Tibial artery (tissue), 4 donors: ENCODE measurements at regions not wholly inside any gene's neighbourhood (a gene's known extent, or its start where the extent isn't known, plus 50 kb on each side); places are given as distances from the start of the nearest gene placed in this dataset.

Source experiments
- DNase-seq, 2 donors: peaks; one replicate each; pipeline ENCODE4 v3.0.0-alpha.2; 2019
- H3K27ac ChIP-seq, 2 donors: fragments of 200-600 bp; sonication (generic) in 1 of 2; 1 replicate in 1 of 2; 2 replicates in 1 of 2; pipeline ENCODE4 v1.5.1; 2018 to 2019; ENCODE audit warnings: mild to moderate bottlenecking in 1 of 2
- H3K27me3 ChIP-seq, 2 donors: fragments of 200-600 bp; sonication (generic) in 1 of 2; one replicate each; pipeline versions ENCODE4 v1.5.1 to v1.6.0; 2016 to 2019
- H3K36me3 ChIP-seq, 3 donors: fragments of 200-600 bp; sonication (generic) in 2 of 3; one replicate each; pipeline ENCODE4 v1.5.1; 2016 to 2019; ENCODE audit warnings: mild to moderate bottlenecking in 2 of 3
- H3K4me1 ChIP-seq, 4 donors: fragments of 200-600 bp; sonication (generic) in 2 of 4; 1 replicate in 3 of 4; 2 replicates in 1 of 4; pipeline ENCODE4 v1.5.1; 2016 to 2019
- H3K4me3 ChIP-seq, 2 donors: fragments of 200-600 bp; sonication (generic) in 1 of 2; 1 replicate in 1 of 2; 2 replicates in 1 of 2; pipeline ENCODE4 v1.5.1; 2018 to 2019; ENCODE audit warnings: mild to moderate bottlenecking in 2 of 2
- H3K9me3 ChIP-seq, 3 donors: fragments of 200-600 bp; sonication (generic) in 1 of 3; one replicate each; pipeline ENCODE4 v1.5.1; 2016 to 2019
- intact Hi-C: fragments of 100-400 bp; cut with DNase I; formaldehyde crosslinking; loops from one replicate; pipeline ENCODE4 v1.15.0; 2023; ENCODE audit warnings: low total_unique reads
- TF ChIP-seq, protein P1 (sequence below), 2 experiments: fragments of 200-600 bp in 1 of 2; fragments of 450-650 bp in 1 of 2; IDR thresholded peaks; one replicate each; pipeline ENCODE4 v1.5.1; 2017 to 2019; ENCODE audit warnings: antibody characterized with exemption in 2 of 2, mild to moderate bottlenecking in 1 of 2, moderate library complexity in 1 of 2

DNA sequence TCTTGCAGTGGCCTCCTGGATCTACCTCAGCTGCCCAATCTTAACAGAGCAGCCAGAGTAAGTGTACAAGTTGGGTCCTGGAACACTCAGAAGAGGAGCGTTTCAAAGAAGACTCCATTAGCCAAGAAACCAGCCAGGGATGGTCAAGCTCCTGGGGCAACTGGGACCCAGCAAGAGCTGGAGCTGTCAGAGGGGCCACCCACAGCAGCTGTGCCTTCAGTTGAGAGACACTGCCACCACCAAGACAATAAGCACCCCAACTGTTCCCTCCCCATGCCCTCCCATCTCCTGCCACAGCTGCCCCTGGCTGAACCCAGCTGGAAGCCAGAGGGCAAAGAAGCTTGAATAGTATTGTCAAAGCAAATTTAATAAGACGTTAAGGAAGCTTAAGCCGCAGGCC, 110.6 kb upstream of the TLE3 start:
- Histone ChIP-seq H3K27ac (no peak overlapping the region), H3K36me3 (no peaks in the 10 kb centered on the region), H3K9me3 (no peaks in the 10 kb centered on the region), H3K4me3 (no peak overlapping the region), H3K4me1 (no peaks in the 10 kb centered on the region), H3K27me3 (no peaks in the 10 kb centered on the region)
- intact Hi-C loops: no loop called here
- TF ChIP-seq, protein P1, sequence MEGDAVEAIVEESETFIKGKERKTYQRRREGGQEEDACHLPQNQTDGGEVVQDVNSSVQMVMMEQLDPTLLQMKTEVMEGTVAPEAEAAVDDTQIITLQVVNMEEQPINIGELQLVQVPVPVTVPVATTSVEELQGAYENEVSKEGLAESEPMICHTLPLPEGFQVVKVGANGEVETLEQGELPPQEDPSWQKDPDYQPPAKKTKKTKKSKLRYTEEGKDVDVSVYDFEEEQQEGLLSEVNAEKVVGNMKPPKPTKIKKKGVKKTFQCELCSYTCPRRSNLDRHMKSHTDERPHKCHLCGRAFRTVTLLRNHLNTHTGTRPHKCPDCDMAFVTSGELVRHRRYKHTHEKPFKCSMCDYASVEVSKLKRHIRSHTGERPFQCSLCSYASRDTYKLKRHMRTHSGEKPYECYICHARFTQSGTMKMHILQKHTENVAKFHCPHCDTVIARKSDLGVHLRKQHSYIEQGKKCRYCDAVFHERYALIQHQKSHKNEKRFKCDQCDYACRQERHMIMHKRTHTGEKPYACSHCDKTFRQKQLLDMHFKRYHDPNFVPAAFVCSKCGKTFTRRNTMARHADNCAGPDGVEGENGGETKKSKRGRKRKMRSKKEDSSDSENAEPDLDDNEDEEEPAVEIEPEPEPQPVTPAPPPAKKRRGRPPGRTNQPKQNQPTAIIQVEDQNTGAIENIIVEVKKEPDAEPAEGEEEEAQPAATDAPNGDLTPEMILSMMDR (IDR thresholded peaks at IDR 0.05): no peak
- DNase-seq: no peak

DNA sequence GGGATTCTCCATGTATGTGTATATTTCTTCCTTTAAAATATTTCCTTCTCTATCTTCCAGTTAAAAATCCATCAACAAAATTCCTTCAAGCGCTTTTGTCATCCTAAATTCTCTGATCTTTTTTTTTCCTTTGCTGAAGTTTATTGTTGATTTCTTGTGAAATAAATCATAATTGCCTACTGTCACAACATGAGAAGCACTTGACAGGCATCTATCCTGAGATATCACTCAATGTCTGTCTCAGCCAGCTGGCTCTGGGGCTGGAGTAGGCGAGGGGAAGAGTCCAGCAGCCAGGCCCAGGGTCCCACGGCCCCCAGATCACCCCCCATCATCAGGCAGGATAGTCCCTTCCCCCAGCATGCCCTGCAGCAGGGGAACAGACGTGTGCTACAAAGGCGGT, 109.0 kb upstream of the TLE3 start:
- H3K4me3 ChIP-seq: no peak overlapping the region
- H3K4me1 ChIP-seq: no peaks in the 10 kb centered on the region
- TF ChIP-seq, protein P1 (IDR thresholded peaks at IDR 0.05): no peak
- H3K9me3 ChIP-seq: no peaks in the 10 kb centered on the region
- intact Hi-C loops: no loop called here
- H3K36me3 ChIP-seq: no peaks in the 10 kb centered on the region
- no peaks in the 10 kb centered on the region for H3K27me3 ChIP-seq
- no peak overlapping the region for H3K27ac ChIP-seq
- DNase-seq: no peak

DNA sequence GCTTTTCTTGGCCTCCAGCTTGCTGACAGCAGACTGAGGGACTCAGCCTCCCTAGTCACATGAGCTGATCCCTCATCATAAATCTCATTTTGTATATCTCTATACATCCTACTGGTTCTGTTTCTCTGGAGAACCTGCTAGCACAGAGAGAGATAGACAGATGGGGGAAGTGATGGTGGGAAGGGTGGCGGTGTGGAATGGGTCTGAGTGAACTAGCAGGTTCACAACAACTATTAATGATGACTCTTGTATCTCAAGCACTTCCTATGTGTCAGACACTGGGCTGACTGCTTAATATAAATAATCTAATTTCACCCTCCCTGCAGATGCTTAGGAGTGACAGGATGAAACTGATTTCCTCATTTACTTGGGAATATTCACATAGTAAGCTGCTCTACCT, 106.9 kb upstream of the TLE3 start:
- H3K27me3 ChIP-seq: no peaks in the 10 kb centered on the region
- H3K4me1 ChIP-seq: no peaks in the 10 kb centered on the region
- no peak for DNase-seq
- no peaks in the 10 kb centered on the region for H3K9me3 ChIP-seq
- no peaks in the 10 kb centered on the region for H3K36me3 ChIP-seq
- TF ChIP-seq, protein P1 (IDR thresholded peaks at IDR 0.05): no peak
- H3K4me3 ChIP-seq: no peak overlapping the region
- intact Hi-C loops: no loop called here
- H3K27ac ChIP-seq: no peak overlapping the region

DNA sequence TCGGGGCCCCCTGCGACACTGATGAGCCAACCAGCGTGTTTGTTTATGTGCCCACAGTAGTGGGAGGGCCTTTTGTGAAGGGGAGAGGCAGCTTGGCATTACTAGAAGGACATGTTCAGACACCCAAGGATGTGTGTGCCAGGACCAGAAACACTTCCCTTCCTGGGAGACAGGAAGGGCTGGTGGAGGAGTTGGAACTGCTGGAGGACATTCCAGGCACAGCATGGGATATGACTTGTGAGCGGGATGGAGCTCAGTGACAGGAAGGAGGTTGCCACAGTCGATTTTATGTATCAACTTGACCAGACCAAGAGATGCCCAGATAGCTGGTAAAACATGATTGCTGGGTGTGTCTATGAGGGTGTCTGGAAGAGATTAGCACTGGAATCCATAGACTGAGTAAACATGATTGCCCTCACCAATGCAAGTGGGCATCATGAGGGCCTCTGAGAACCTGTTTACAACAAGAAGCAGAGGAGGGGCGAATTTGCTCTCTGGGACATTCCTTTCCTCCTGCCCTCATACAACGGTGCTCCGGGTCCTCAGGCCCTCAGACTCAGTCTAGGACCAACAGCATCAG, 106.4 kb upstream of the TLE3 start:
- intact Hi-C loops: no loop called here
- Histone ChIP-seq H3K4me1 (no peaks in the 10 kb centered on the region), H3K27me3 (no peaks in the 10 kb centered on the region), H3K36me3 (no peaks in the 10 kb centered on the region), H3K4me3 (no peak overlapping the region), H3K9me3 (no peaks in the 10 kb centered on the region), H3K27ac (no peak overlapping the region)
- no peak for DNase-seq
- TF ChIP-seq, protein P1 (IDR thresholded peaks at IDR 0.05): no peak

DNA sequence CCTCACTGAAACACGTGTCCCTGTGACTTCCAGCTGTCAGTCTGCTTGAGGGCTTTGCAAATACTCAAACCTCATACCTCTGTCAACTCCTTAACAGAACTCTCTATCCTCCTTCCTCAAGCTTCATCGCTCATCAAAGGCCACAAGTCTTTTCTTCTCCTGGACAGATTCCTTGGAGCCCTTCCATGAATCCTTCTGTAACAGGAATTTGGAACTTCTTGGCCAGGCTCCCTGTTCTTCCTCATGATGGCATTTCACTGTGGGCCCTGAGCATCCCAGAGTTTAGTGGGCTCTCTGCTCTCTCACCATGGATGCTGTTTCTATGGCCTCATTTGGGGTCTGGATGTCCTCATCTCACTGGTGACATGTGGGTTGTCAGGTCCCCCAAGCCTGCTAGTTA, 105.0 kb upstream of the TLE3 start:
- no peaks in the 10 kb centered on the region for H3K9me3 ChIP-seq
- H3K4me3 ChIP-seq: no peak overlapping the region
- DNase-seq: no peak
- H3K4me1 ChIP-seq: no peaks in the 10 kb centered on the region
- H3K36me3 ChIP-seq: no peaks in the 10 kb centered on the region
- TF ChIP-seq, protein P1 (IDR thresholded peaks at IDR 0.05): no peak
- H3K27me3 ChIP-seq: no peaks in the 10 kb centered on the region
- intact Hi-C loops: no loop called here
- H3K27ac ChIP-seq: no peak overlapping the region

DNA sequence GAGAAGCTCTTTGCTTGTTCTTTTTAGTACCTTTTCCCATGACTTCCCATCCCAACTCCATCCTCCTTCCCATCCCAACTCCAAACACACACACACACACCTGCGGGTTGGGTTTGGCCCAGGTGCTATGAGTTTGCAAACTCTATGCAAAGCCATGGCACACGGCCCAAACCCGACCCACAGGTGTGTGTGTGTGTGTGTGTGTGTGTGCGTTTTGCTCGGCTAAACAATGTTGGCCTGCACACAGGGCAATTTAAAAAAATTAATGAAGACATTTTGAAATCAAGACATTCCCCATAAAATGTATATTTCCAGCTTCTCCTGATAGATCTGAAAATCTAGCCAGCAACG, 103.7 kb upstream of the TLE3 start:
- H3K36me3 ChIP-seq: no peaks in the 10 kb centered on the region
- DNase-seq: peak in 1 of 2 donors; percentile 58
- H3K27ac ChIP-seq: no peak overlapping the region
- no peaks in the 10 kb centered on the region for H3K27me3 ChIP-seq
- TF ChIP-seq, protein P1 (IDR thresholded peaks at IDR 0.05): no peak
- H3K4me3 ChIP-seq: no peak overlapping the region
- H3K4me1 ChIP-seq: peaks cover 0 to 11% (median 6%) of the 10 kb centered on the region in 4 donors
- intact Hi-C loops: no loop called here
- H3K9me3 ChIP-seq: no peaks in the 10 kb centered on the region
